CD4-positive, alpha-beta memory T cell (primary cell): ENCODE measurements at regions not wholly inside any gene's neighbourhood (a gene's known extent, or its start where the extent isn't known, plus 50 kb on each side); places are given as distances from the start of the nearest gene placed in this dataset.
"Not testable (repeated sequence)": the region's sequence is repeated elsewhere in the genome, so short reads cannot be mapped to it uniquely, and the experiment has no call there.

Experiments used
- CTCF ChIA-PET: fragments of 350-600 bp; sonication (Branson Sonifier 250); formaldehyde crosslinking; loops from one replicate; lab custom pipeline; 2021; ENCODE audit warnings: inconsistent platforms; ENCODE audit not compliant: partially characterized antibody; lab: Charles Lee
- POLR2A ChIA-PET: fragments of 350-600 bp; sonication (Branson Sonifier 250); formaldehyde crosslinking; loops from one replicate; lab custom pipeline; 2021; ENCODE audit not compliant: partially characterized antibody; lab: Charles Lee
- DNase-seq, 5 donors: peaks; one replicate each; pipeline versions ENCODE4 v3.0.0 to v3.0.0-alpha.2; 2020 to 2022; ENCODE audit warnings: mixed read lengths in 1 of 5
- H3K27ac ChIP-seq: one replicate; pipeline ENCODE4 v1.7.0; 2013; ENCODE audit warnings: low read depth, low read length
- H3K27me3 ChIP-seq: 2 replicates; pipeline ENCODE4 v1.7.0; 2013; ENCODE audit warnings: mild to moderate bottlenecking, low read length, moderate library complexity; ENCODE audit not compliant: insufficient read depth
- H3K36me3 ChIP-seq: 2 replicates; pipeline ENCODE4 v1.7.0; 2013; ENCODE audit warnings: mild to moderate bottlenecking, low read length, moderate library complexity; ENCODE audit not compliant: insufficient read depth
- H3K4me1 ChIP-seq: 2 replicates; pipeline ENCODE4 v1.7.0; 2013; ENCODE audit warnings: mild to moderate bottlenecking, low read length, moderate library complexity; ENCODE audit not compliant: insufficient read depth
- H3K4me3 ChIP-seq, 2 donors: one replicate each; pipeline ENCODE4 v1.7.0; 2013; ENCODE audit warnings: low read length in 2 of 2, mild to moderate bottlenecking in 1 of 2
- H3K9me3 ChIP-seq, 2 donors: one replicate each; pipeline ENCODE4 v1.7.0; 2013; ENCODE audit warnings: low read length in 2 of 2, control low read depth in 1 of 2; ENCODE audit not compliant: control insufficient read depth in 1 of 2
- H3K27ac Mint-ChIP-seq, 7 donors: one replicate each; pipeline ENCODE4 v1.8.0; 2020 to 2021; ENCODE audit warnings: mixed read lengths in 7 of 7, mild to moderate bottlenecking in 6 of 7, inconsistent platforms in 3 of 7, moderate library complexity in 3 of 7
- H3K27me3 Mint-ChIP-seq, 2 donors: one replicate each; pipeline ENCODE4 v1.8.0; 2020 to 2021; ENCODE audit warnings: mixed read lengths in 2 of 2
- H3K36me3 Mint-ChIP-seq, 2 donors: one replicate each; pipeline ENCODE4 v1.8.0; 2020 to 2021; ENCODE audit warnings: mixed read lengths in 2 of 2, inconsistent platforms in 1 of 2, mild to moderate bottlenecking in 1 of 2
- H3K4me1 Mint-ChIP-seq, 4 donors: one replicate each; pipeline ENCODE4 v1.8.0; 2020 to 2021; ENCODE audit warnings: mixed read lengths in 4 of 4, mild to moderate bottlenecking in 1 of 4
- H3K4me3 Mint-ChIP-seq, 8 donors: one replicate each; pipeline ENCODE4 v1.8.0; 2020 to 2021; ENCODE audit warnings: mixed read lengths in 8 of 8, mild to moderate bottlenecking in 7 of 8, moderate library complexity in 6 of 8, inconsistent platforms in 3 of 8
- H3K9me3 Mint-ChIP-seq, 8 donors: one replicate each; pipeline ENCODE4 v1.8.0; 2020 to 2021; ENCODE audit warnings: mixed read lengths in 8 of 8, mild to moderate bottlenecking in 5 of 8, inconsistent platforms in 3 of 8, moderate library complexity in 1 of 8
- intact Hi-C: fragments of 100-400 bp; cut with micrococcal nuclease; formaldehyde crosslinking; loops from one replicate; pipeline ENCODE4 v1.15.1; 2023

- H3K36me3 ChIP-seq, DNase-seq, H3K4me3 ChIP-seq, H3K27me3 ChIP-seq, H3K4me3 Mint-ChIP-seq, H3K27ac Mint-ChIP-seq, H3K9me3 Mint-ChIP-seq, H3K36me3 Mint-ChIP-seq, intact Hi-C loops, POLR2A ChIA-PET, H3K27me3 Mint-ChIP-seq, H3K9me3 ChIP-seq, H3K4me1 ChIP-seq, H3K27ac ChIP-seq, CTCF ChIA-PET, H3K4me1 Mint-ChIP-seq: not testable (repeated sequence)
Observed at GRCh38 chr2:91667341-91667740, 2975.9 kb downstream of the RPIA start.

DNA sequence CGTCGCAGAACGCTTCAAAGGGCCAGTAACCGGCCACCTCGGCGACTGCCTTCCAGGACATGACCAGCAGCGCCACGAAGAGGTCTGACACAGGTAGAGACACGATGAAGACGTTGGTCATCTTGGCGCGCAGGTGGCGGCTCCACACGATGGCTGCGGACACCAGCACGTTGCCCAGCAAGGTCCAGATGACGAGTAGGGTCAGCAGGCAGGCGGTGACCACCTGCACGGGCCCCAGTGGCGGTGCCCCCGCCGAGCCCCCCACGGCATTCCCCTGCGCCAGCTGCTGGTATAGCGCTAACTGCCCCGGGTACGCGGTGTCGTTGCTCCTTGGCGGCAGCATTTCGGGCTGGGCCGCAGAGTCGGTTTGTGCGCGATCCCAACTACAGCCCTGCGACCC lies 2994.1 kb downstream of the RPIA start:
- H3K4me3 ChIP-seq, H3K36me3 ChIP-seq, intact Hi-C loops, H3K27ac Mint-ChIP-seq, H3K4me1 Mint-ChIP-seq, H3K9me3 ChIP-seq, H3K27ac ChIP-seq, H3K27me3 Mint-ChIP-seq, CTCF ChIA-PET, POLR2A ChIA-PET, H3K4me1 ChIP-seq, H3K36me3 Mint-ChIP-seq, H3K4me3 Mint-ChIP-seq, H3K9me3 Mint-ChIP-seq, DNase-seq, H3K27me3 ChIP-seq: not testable (repeated sequence)

GRCh38 chr2:91686046-91686445 lies 2994.6 kb downstream of the RPIA start:
- H3K9me3 ChIP-seq, CTCF ChIA-PET, H3K4me1 Mint-ChIP-seq, H3K4me3 ChIP-seq, H3K27ac Mint-ChIP-seq, H3K27ac ChIP-seq, H3K27me3 Mint-ChIP-seq, H3K4me1 ChIP-seq, H3K9me3 Mint-ChIP-seq, H3K36me3 Mint-ChIP-seq, H3K4me3 Mint-ChIP-seq, DNase-seq, H3K36me3 ChIP-seq, intact Hi-C loops, POLR2A ChIA-PET, H3K27me3 ChIP-seq: not testable (repeated sequence)
